K562 (cell line): ENCODE measurements at regions not wholly inside any gene's neighbourhood (a gene's known extent, or its start where the extent isn't known, plus 50 kb on each side); places are given as distances from the start of the nearest gene placed in this dataset.

Source experiments
- ATAC-seq: fragments of 200-7000 bp; cut with Tn5 transposase; 3 replicates; pipeline ENCODE4 v1.9.1; 2020; ENCODE audit warnings: moderate library complexity
- BruUV-seq: library from RNA; stranded (reverse); fragments of 400-500 nt; replicated peaks from 2 replicates; lab custom pipeline; 2021; lab: Mats Ljungman, UMichigan
- CTCF ChIA-PET: fragments of 300-600 bp; formaldehyde crosslinking; extraction: SDS; loops from one replicate; lab custom pipeline; 2021; ENCODE audit warnings: low intra/inter-chr PET ratio; lab: Yijun Ruan, JAX
- POLR2A ChIA-PET: fragments of 300-600, 350-650 bp; sonication (Branson Sonifier 250); formaldehyde crosslinking; extraction: SDS; loops from one replicate; lab custom pipeline; 2021; ENCODE audit warnings: antibody characterized with exemption, inconsistent platforms; lab: Yijun Ruan, JAX
- DNase-seq, 4 experiments: peaks; one replicate each; pipeline versions ENCODE4 v3.0.0 to v3.0.0-alpha.2; 2011 to 2018; ENCODE audit warnings: low spot score in 3 of 4, mixed read lengths in 3 of 4; ENCODE audit errors: extremely low read depth in 1 of 4
- FAIRE-seq: peaks from 2 replicates; lab custom pipeline; 2011; peaks lifted over from hg19 to GRCh38; lab: Jason Lieb, UNC
- H2AFZ ChIP-seq: 2 replicates; pipeline ENCODE4 v1.6.0; 2011; ENCODE audit warnings: low read depth, low read length, control low read depth, inconsistent platforms
- H3K27ac ChIP-seq: fragments of 200-600 bp; 3 replicates; pipeline ENCODE4 v1.8.0; 2011; ENCODE audit warnings: low read depth, mild to moderate bottlenecking, control low read depth, inconsistent platforms, low read length, moderate library complexity, mixed read lengths; ENCODE audit errors: extremely low read depth
- H3K27me3 ChIP-seq, 2 experiments: fragments of 300-600 bp in 1 of 2; 2 replicates in 1 of 2; 3 replicates in 1 of 2; pipeline versions ENCODE4 v1.6.0 to v1.8.0; 2011; ENCODE audit warnings: inconsistent platforms in 2 of 2, low read length in 2 of 2, mild to moderate bottlenecking in 1 of 2, mixed read lengths in 1 of 2, moderate library complexity in 1 of 2; ENCODE audit not compliant: control insufficient read depth in 2 of 2, insufficient read depth in 2 of 2
- H3K36me3 ChIP-seq: fragments of 300-600 bp; 3 replicates; pipeline ENCODE4 v1.8.0; 2011; ENCODE audit warnings: mild to moderate bottlenecking, low read length, inconsistent platforms; ENCODE audit not compliant: control insufficient read depth, insufficient read depth
- H3K4me1 ChIP-seq, 2 experiments: fragments of 200-600 bp in 1 of 2; replicated peaks in 1 of 2; 2 replicates in 1 of 2; 3 replicates in 1 of 2; pipeline versions ENCODE4 v1.5.1 to v1.8.0; 2011; ENCODE audit warnings: inconsistent platforms in 2 of 2, low read length in 2 of 2, mild to moderate bottlenecking in 1 of 2, mixed read lengths in 1 of 2, moderate library complexity in 1 of 2; ENCODE audit not compliant: control insufficient read depth in 2 of 2, insufficient read depth in 2 of 2
- H3K4me2 ChIP-seq: 2 replicates; pipeline ENCODE4 v1.6.1; 2011; ENCODE audit warnings: low read length, control low read depth, inconsistent platforms, mixed read lengths; ENCODE audit not compliant: insufficient read depth
- H3K4me3 ChIP-seq: fragments of 200-600 bp; sonication (generic), shearing (Covaris generic); 2 replicates; pipeline ENCODE4 v1.5.1; 2016; ENCODE audit warnings: control low read depth, inconsistent platforms
- H3K79me2 ChIP-seq: fragments of 200-600 bp; 3 replicates; pipeline ENCODE4 v1.8.0; 2011; ENCODE audit warnings: low read length, inconsistent platforms; ENCODE audit not compliant: control insufficient read depth, insufficient read depth
- H3K9ac ChIP-seq, 2 experiments: 2 replicates each; pipeline versions ENCODE4 v1.6.0 to v1.6.1; 2011; ENCODE audit warnings: low read depth in 2 of 2, low read length in 2 of 2, control low read depth in 1 of 2, inconsistent platforms in 1 of 2, mild to moderate bottlenecking in 1 of 2, mixed read lengths in 1 of 2; ENCODE audit not compliant: insufficient read depth in 1 of 2
- H3K9me1 ChIP-seq: one replicate; pipeline ENCODE4 v1.6.0; 2011; ENCODE audit warnings: inconsistent platforms, mild to moderate bottlenecking, low read length, moderate library complexity; ENCODE audit not compliant: control insufficient read depth, insufficient read depth
- H3K9me3 ChIP-seq: replicated peaks from 2 replicates; pipeline ENCODE4 v1.5.1; 2011; ENCODE audit warnings: low read depth, low read length, inconsistent platforms; ENCODE audit not compliant: control insufficient read depth, insufficient read depth
- H4K20me1 ChIP-seq: replicated peaks from 2 replicates; pipeline ENCODE4 v1.6.1; 2011; ENCODE audit warnings: low read length, inconsistent platforms, mixed read lengths; ENCODE audit not compliant: control insufficient read depth, insufficient read depth
- CREM ChIP-seq: IDR thresholded peaks from 2 replicates; pipeline ENCODE4 v1.6.1; 2014; ENCODE audit warnings: antibody characterized with exemption, low read depth
- E2F3 ChIP-seq: fragments of 250-450 bp; sonication (Bioruptor Pico); IDR thresholded peaks from 2 replicates; pipeline ENCODE4 v1.4.0; 2020; ENCODE audit warnings: mild to moderate bottlenecking
- FOXP4 ChIP-seq: sonication (generic); formaldehyde crosslinking; IDR thresholded peaks from 2 replicates; pipeline ENCODE4 v1.8.0; 2022; ENCODE audit warnings: mild to moderate bottlenecking, missing genetic modification reagents, borderline replicate concordance
- GABPB1 ChIP-seq: sonication (generic); formaldehyde crosslinking; IDR thresholded peaks from 2 replicates; pipeline ENCODE4 v1.8.0; 2022; ENCODE audit warnings: mild to moderate bottlenecking, missing genetic modification reagents
- MAZ ChIP-seq, 2 experiments: fragments of 450-650 bp in 1 of 2; sonication (generic) in 1 of 2; formaldehyde crosslinking; IDR thresholded peaks in 1 of 2; conservative IDR thresholded peaks in 1 of 2; 2 replicates each; pipeline versions ENCODE4 v1.4.0 to v1.5.0; 2020; ENCODE audit warnings: mild to moderate bottlenecking in 1 of 2, missing genetic modification reagents in 1 of 2
- NFE2L1 ChIP-seq: fragments of 450-650 bp; IDR thresholded peaks from 2 replicates; pipeline ENCODE4 v1.6.1; 2016; ENCODE audit warnings: missing genetic modification characterization, low read depth, mild to moderate bottlenecking, missing compliant biosample characterization, moderate library complexity, borderline replicate concordance
- NR2C1 ChIP-seq, 2 experiments: fragments of 450-650 bp; IDR thresholded peaks; 2 replicates each; pipeline ENCODE4 v1.6.1; 2017; ENCODE audit warnings: mild to moderate bottlenecking in 2 of 2, antibody characterized with exemption in 1 of 2, inconsistent platforms in 1 of 2, missing compliant biosample characterization in 1 of 2, missing genetic modification characterization in 1 of 2
- NRF1 ChIP-seq, 2 experiments: fragments of 450-650 bp; IDR thresholded peaks in 1 of 2; conservative IDR thresholded peaks in 1 of 2; 2 replicates each; pipeline ENCODE4 v1.6.1; 2014; ENCODE audit warnings: mild to moderate bottlenecking in 2 of 2
- SMARCE1 ChIP-seq: fragments of 450-650 bp; IDR thresholded peaks from 2 replicates; pipeline ENCODE4 v1.7.1; 2016; ENCODE audit warnings: mild to moderate bottlenecking
- STAT5A ChIP-seq: IDR thresholded peaks from 2 replicates; pipeline ENCODE4 v1.6.1; 2012; ENCODE audit warnings: low read length, inconsistent platforms, borderline replicate concordance
- TEAD4 ChIP-seq, 2 experiments: sonication (generic) in 1 of 2; formaldehyde crosslinking in 1 of 2; IDR thresholded peaks; 2 replicates each; pipeline versions ENCODE4 v1.6.1 to v1.8.0; 2012 to 2022; ENCODE audit warnings: borderline replicate concordance in 1 of 2, inconsistent platforms in 1 of 2, low read length in 1 of 2, mild to moderate bottlenecking in 1 of 2, missing genetic modification reagents in 1 of 2
- ZBTB33 ChIP-seq: sonication (generic); formaldehyde crosslinking; IDR thresholded peaks from 2 replicates; pipeline ENCODE4 v1.8.1; 2023; ENCODE audit warnings: mild to moderate bottlenecking, missing genetic modification reagents
- ZBTB34 ChIP-seq: fragments of 250-450 bp; sonication (Bioruptor Pico); IDR thresholded peaks from 2 replicates; pipeline ENCODE4 v1.8.0; 2021; ENCODE audit warnings: mild to moderate bottlenecking, moderate library complexity
- WGBS: fragments of 100-300 bp; shearing (Covaris generic); methylation state at CpG from one replicate; pipeline ENCODE4 v1.1.6; 2016; ENCODE audit warnings: low coverage, mixed read lengths; ENCODE audit not compliant: insufficient coverage; ENCODE audit errors: missing lambda C conversion rate; 5-methylcytosine and 5-hydroxymethylcytosine counted together
- in situ Hi-C: fragments of 300-500 bp; cut with MboI; formaldehyde crosslinking; loops from 4 replicates; pipeline ENCODE4 v1.15.0; 2018; ENCODE audit warnings: inconsistent platforms, mixed read lengths
- intact Hi-C: fragments of 100-400 bp; cut with micrococcal nuclease; formaldehyde crosslinking; loops from 2 replicates; pipeline ENCODE4 v1.14.2; 2022

- Histone ChIP-seq H3K9me1 (no peaks in the 10 kb centered on the region), H3K4me2 (peak overlapping the region; percentile 79), H2AFZ (peak overlapping the region; percentile 99), H3K79me2 (no peaks in the 10 kb centered on the region), H3K36me3 (no peaks in the 10 kb centered on the region), H4K20me1 (no peaks in the 10 kb centered on the region), H3K9me3 (peaks cover 3% of the 10 kb centered on the region; the same call in 1 of the 2 replicates), H3K9ac (no peak overlapping the region), H3K4me3 (peak overlapping the region; percentile 4; the same call in 1 of the 2 replicates), H3K27me3 (no peaks in the 10 kb centered on the region; a peak in 1 of 5 replicates), H3K27ac (no peak overlapping the region), H3K4me1 (peaks cover 4 to 18% of the 10 kb centered on the region in 2 experiments; a peak in 4 of 5 replicates)
- ATAC-seq (peak; percentile 87), FAIRE-seq (peak; percentile 57), DNase-seq (peak; percentile 71 to 79 (median 74))
- ChIA-PET CTCF (interaction anchor here (0.6 to 1.8 kb wide), 3 partner anchors 388 to 773 kb away, joined by 4 to 7 read pairs (median 4); no protein-coding TSS in a partner anchor), POLR2A (interaction anchor here (0.5 to 1.6 kb wide), 6 partner anchors 15 to 579 kb away, joined by 3 to 4 read pairs (median 3); no protein-coding TSS in a partner anchor)
- in situ Hi-C loops, result loop anchor here (5.0 to 25.0 kb wide), 6 partner anchors 52 to 1267 kb away; partner anchors contain the start of genes HOXA10, HOXA3, HOXA7 and HOXA9
- intact Hi-C loops, result loop anchor here (5.0 to 10.0 kb wide), 4 partner anchors 182 to 1267 kb away; partner anchors contain the start of genes CBX3 and HNRNPA2B1
- BruUV-seq, result no TSS peak
- 32% methylated on average over 30 of the region's 30 CpGs for WGBS
- no peak for TF ChIP-seq GABPB1 (CRISPR knock-in tag)
- TF ChIP-seq FOXP4, result no peak
- 0 out of 2 replicates have a peak, but pooled peaks have one; percentile 15 for TF ChIP-seq TEAD4 (IDR thresholded peaks at IDR 0.05; ENCODE audit: low read length)
- TF ChIP-seq TEAD4 (CRISPR knock-in tag; IDR thresholded peaks at IDR 0.05; ENCODE audit: borderline replicate concordance), result no peak
- no peak for TF ChIP-seq NRF1 (conservative IDR thresholded peaks at IDR 0.05 in 1 of 2, IDR thresholded peaks at IDR 0.05 in 1 of 2)
- no peak for TF ChIP-seq NR2C1 (IDR thresholded peaks at IDR 0.05)
- TF ChIP-seq NR2C1 (tag; IDR thresholded peaks at IDR 0.05), result peak; percentile 6; the same call in 1 of the 2 replicates
- TF ChIP-seq CREM, result no peak
- TF ChIP-seq MAZ (CRISPR knock-in tag; conservative IDR thresholded peaks at IDR 0.05 in 1 of 2, IDR thresholded peaks at IDR 0.05 in 1 of 2), result peak in 1 of 2 experiments; percentile 55; a peak in 2 of 4 replicates
- TF ChIP-seq E2F3 (CRISPR knock-in tag), result no peak
- no peak for TF ChIP-seq STAT5A
- TF ChIP-seq ZBTB34 (CRISPR knock-in tag), result no peak
- 0 out of 2 replicates have a peak, but pooled peaks have one; percentile 11 for TF ChIP-seq ZBTB33
- no peak for TF ChIP-seq SMARCE1
- TF ChIP-seq NFE2L1 (tag), result no peak
Observed at GRCh38 chr7:25894902-25895791, 256.9 kb upstream of the NFE2L3 start.
